PC-9 (cell line): ENCODE measurements at regions not wholly inside any gene's neighbourhood (a gene's known extent, or its start where the extent isn't known, plus 50 kb on each side); places are given as distances from the start of the nearest gene placed in this dataset.

ENCODE experiments used
- EZH2 ChIP-seq: fragments of 200-600 bp; sonication (generic); IDR thresholded peaks from 2 replicates; pipeline ENCODE4 v1.8.0; 2017; ENCODE audit warnings: antibody characterized with exemption, low read depth
- TF ChIP-seq, protein P1 (sequence below): fragments of 200-600 bp; sonication (generic); conservative IDR thresholded peaks from 2 replicates; pipeline ENCODE4 v1.6.1; 2017; ENCODE audit warnings: mixed run types, antibody characterized with exemption, mild to moderate bottlenecking, moderate library complexity

DNA sequence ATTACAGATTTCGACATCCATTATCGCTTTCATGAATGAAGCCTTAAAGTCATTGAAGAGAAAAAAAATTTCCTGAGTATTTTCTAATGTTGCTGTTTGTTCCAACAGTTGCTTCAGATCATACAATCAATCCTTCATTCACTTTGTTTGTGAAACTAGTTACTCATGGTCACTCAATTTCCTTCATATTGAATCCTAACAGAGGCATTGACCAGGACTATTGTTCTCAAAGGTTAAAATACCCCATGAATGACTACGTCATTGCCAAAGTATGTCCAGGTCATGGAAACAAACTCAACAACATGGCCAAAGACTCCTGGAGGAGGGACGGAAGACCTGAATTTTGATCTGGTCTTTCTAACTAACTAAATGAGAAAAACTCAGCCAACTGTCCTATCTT lies 54.0 kb upstream of the ABCB5 start:
- TF ChIP-seq, protein P1, sequence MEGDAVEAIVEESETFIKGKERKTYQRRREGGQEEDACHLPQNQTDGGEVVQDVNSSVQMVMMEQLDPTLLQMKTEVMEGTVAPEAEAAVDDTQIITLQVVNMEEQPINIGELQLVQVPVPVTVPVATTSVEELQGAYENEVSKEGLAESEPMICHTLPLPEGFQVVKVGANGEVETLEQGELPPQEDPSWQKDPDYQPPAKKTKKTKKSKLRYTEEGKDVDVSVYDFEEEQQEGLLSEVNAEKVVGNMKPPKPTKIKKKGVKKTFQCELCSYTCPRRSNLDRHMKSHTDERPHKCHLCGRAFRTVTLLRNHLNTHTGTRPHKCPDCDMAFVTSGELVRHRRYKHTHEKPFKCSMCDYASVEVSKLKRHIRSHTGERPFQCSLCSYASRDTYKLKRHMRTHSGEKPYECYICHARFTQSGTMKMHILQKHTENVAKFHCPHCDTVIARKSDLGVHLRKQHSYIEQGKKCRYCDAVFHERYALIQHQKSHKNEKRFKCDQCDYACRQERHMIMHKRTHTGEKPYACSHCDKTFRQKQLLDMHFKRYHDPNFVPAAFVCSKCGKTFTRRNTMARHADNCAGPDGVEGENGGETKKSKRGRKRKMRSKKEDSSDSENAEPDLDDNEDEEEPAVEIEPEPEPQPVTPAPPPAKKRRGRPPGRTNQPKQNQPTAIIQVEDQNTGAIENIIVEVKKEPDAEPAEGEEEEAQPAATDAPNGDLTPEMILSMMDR: no peak
- TF ChIP-seq EZH2: no peak
